ENCODE measurements at regions not wholly inside any gene's neighbourhood (a gene's known extent, or its start where the extent isn't known, plus 50 kb on each side); places are given as distances from the start of the nearest gene placed in this dataset.

GRCh38 chr10:130902471-130902870, 409.1 kb downstream of the TCERG1L start:
- no peak for TF ChIP-seq CTCF (IDR thresholded peaks at IDR 0.05)
- TF ChIP-seq POLR2A (IDR thresholded peaks at IDR 0.05), result no peak

Data from Peyer's patch (tissue), 4 donors.